ENCODE measurements at regions not wholly inside any gene's neighbourhood (a gene's known extent, or its start where the extent isn't known, plus 50 kb on each side); places are given as distances from the start of the nearest gene placed in this dataset.
"Not testable (repeated sequence)": the region's sequence is repeated elsewhere in the genome, so short reads cannot be mapped to it uniquely, and the experiment has no call there.

GRCh38 chr4:77282305-77282704, 125.3 kb downstream of the CCNG2 start:
- H3K9me3 ChIP-seq = no peaks in the 10 kb centered on the region
- H3K27ac ChIP-seq = no peak overlapping the region
- H3K27me3 ChIP-seq = no peaks in the 10 kb centered on the region
- no peaks in the 10 kb centered on the region for H3K36me3 ChIP-seq
- no peak overlapping the region for H3K4me3 ChIP-seq
- H3K4me1 ChIP-seq = no peaks in the 10 kb centered on the region
- DNase-seq (ENCODE audit: low spot score in 2 of 2) = no peak
- TF ChIP-seq CTCF (IDR thresholded peaks at IDR 0.05) = no peak
- intact Hi-C loops (cut with DNase I) = no loop called here

- Histone ChIP-seq H3K36me3 (no peaks in the 10 kb centered on the region), H3K4me1 (no peaks in the 10 kb centered on the region), H3K9me3 (no peaks in the 10 kb centered on the region), H3K27me3 (no peaks in the 10 kb centered on the region), H3K27ac (no peak overlapping the region), H3K4me3 (no peak overlapping the region)
- intact Hi-C loops (cut with DNase I) = no loop called here
- no peak for TF ChIP-seq CTCF (IDR thresholded peaks at IDR 0.05)
- DNase-seq (ENCODE audit: low spot score in 2 of 2) = no peak
These were observed 127.0 kb downstream of the CCNG2 start for GRCh38 chr4:77284036-77284435.

GRCh38 chr4:77286906-77287305, 129.9 kb downstream of the CCNG2 start:
- intact Hi-C loops (cut with DNase I) = no loop called here
- Histone ChIP-seq H3K4me3 (no peak overlapping the region), H3K27me3 (no peaks in the 10 kb centered on the region), H3K36me3 (no peaks in the 10 kb centered on the region), H3K4me1 (no peaks in the 10 kb centered on the region), H3K27ac (no peak overlapping the region), H3K9me3 (no peaks in the 10 kb centered on the region)
- no peak for DNase-seq (ENCODE audit: low spot score in 2 of 2)
- TF ChIP-seq CTCF (IDR thresholded peaks at IDR 0.05) = no peak

GRCh38 chr4:77293426-77293825, 136.4 kb downstream of the CCNG2 start:
- TF ChIP-seq CTCF (IDR thresholded peaks at IDR 0.05) = no peak
- H3K36me3 ChIP-seq = no peaks in the 10 kb centered on the region
- H3K4me1 ChIP-seq = no peaks in the 10 kb centered on the region
- no peaks in the 10 kb centered on the region for H3K27me3 ChIP-seq
- intact Hi-C loops (cut with DNase I) = no loop called here
- H3K9me3 ChIP-seq = peaks cover 0 to 5% of the 10 kb centered on the region in 2 donors
- no peak for DNase-seq (ENCODE audit: low spot score in 2 of 2)
- no peak overlapping the region for H3K27ac ChIP-seq
- no peak overlapping the region for H3K4me3 ChIP-seq

- H3K36me3 ChIP-seq; H3K27ac ChIP-seq; intact Hi-C loops (cut with DNase I); H3K9me3 ChIP-seq; H3K4me1 ChIP-seq; H3K27me3 ChIP-seq; H3K4me3 ChIP-seq; DNase-seq (ENCODE audit: low spot score in 2 of 2): not testable (repeated sequence)
These were observed 144.0 kb downstream of the CCNG2 start for GRCh38 chr4:77300996-77301395.

GRCh38 chr4:77305766-77306165, 148.8 kb downstream of the CCNG2 start:
- H3K4me3 ChIP-seq = no peak overlapping the region
- no peaks in the 10 kb centered on the region for H3K4me1 ChIP-seq
- no peaks in the 10 kb centered on the region for H3K9me3 ChIP-seq
- no peaks in the 10 kb centered on the region for H3K27me3 ChIP-seq
- DNase-seq (ENCODE audit: low spot score in 2 of 2) = no peak
- H3K27ac ChIP-seq = no peak overlapping the region
- TF ChIP-seq CTCF (IDR thresholded peaks at IDR 0.05) = no peak
- intact Hi-C loops (cut with DNase I) = no loop called here
- H3K36me3 ChIP-seq = no peaks in the 10 kb centered on the region
